ENCODE measurements at regions not wholly inside any gene's neighbourhood (a gene's known extent, or its start where the extent isn't known, plus 50 kb on each side); places are given as distances from the start of the nearest gene placed in this dataset.

DNA sequence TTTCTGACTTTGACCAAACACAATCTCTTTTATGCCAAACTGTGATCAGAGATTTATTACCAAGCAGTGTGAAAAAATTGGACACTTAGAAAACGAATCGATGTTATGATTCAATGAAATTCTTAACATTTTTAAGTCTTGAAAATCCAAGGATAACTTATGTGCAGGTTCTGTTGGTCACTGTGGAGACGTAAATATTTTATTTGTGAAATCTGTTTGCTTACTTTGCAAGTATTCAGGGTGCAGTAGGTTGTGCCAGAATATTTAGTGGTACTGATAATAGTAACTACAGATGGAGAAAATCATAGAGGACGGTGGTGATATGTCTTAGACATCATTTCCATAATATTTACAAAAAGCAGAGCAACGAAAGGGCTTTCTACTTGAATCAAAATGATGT, 97.3 kb downstream of the BMP2 start:
- no peak overlapping the region for H3K4me2 ChIP-seq (ENCODE audit: low read depth, low read length)
- no peak overlapping the region for H3K9ac ChIP-seq (ENCODE audit: insufficient read depth, low read depth, low read length)
- H3K36me3 ChIP-seq (replicated peaks in 1 of 2; ENCODE audit: control insufficient read depth in 1 of 2, insufficient read depth in 2 of 2, low read length in 2 of 2), result no peaks in the 10 kb centered on the region
- FAIRE-seq (no peak), ATAC-seq (no peak), DNase-seq (ENCODE audit: low spot score) (no peak)
- H3K4me1 ChIP-seq (ENCODE audit: insufficient read depth, low read length), result no peaks in the 10 kb centered on the region
- H3K4me3 ChIP-seq (replicated peaks in 1 of 3; ENCODE audit: insufficient read depth in 1 of 3, low read depth in 2 of 3, low read length in 3 of 3), result no peak overlapping the region
- 2% methylated on average over 5 of the region's 5 CpGs for WGBS (ENCODE audit: low lambda C conversion rate)
- TF ChIP-seq DR1 (CRISPR knock-in tag; IDR thresholded peaks at IDR 0.05) (no peak), HBP1 (CRISPR knock-in tag; IDR thresholded peaks at IDR 0.05; ENCODE audit: low read depth) (no peak), ZNF891 (CRISPR knock-in tag; IDR thresholded peaks at IDR 0.05) (no peak)
- no peak overlapping the region for H3K27ac ChIP-seq (ENCODE audit: extremely low read length, insufficient read depth, low read length)
- H2AFZ ChIP-seq (ENCODE audit: low read length), result no peak overlapping the region
- no peaks in the 10 kb centered on the region for H3K79me2 ChIP-seq (ENCODE audit: insufficient read depth, low read length)
- intact Hi-C loops (cut with micrococcal nuclease; ENCODE audit: unreplicated experiment), result no loop called here
- ChIA-PET POLR2A (no interaction called here), CTCF (ENCODE audit: low intra/inter-chr PET ratio, low total read pairs) (no interaction called here)
- in situ Hi-C loops (cut with HindIII; ENCODE audit: extremely low pct_ligation_motif_present, low pct_unique_long_range_greater_than_20kb), result no loop called here
- H3K27me3 ChIP-seq (ENCODE audit: control insufficient read depth in 1 of 2, insufficient read depth in 2 of 2, low read length in 2 of 2), result no peaks in the 10 kb centered on the region
- no TSS peak for BruUV-seq (replicated peaks)
- H4K20me1 ChIP-seq (ENCODE audit: insufficient read depth, low read length), result no peaks in the 10 kb centered on the region
- no peaks in the 10 kb centered on the region for H3K9me3 ChIP-seq (ENCODE audit: low read length)

GRCh38 chr20:6866741-6867140, 99.3 kb downstream of the BMP2 start:
- 2% methylated on average over 3 of the region's 3 CpGs for WGBS (ENCODE audit: low lambda C conversion rate)
- intact Hi-C loops (cut with micrococcal nuclease; ENCODE audit: unreplicated experiment) (no loop called here), in situ Hi-C loops (cut with HindIII; ENCODE audit: extremely low pct_ligation_motif_present, low pct_unique_long_range_greater_than_20kb) (no loop called here)
- TF ChIP-seq ZNF605 (CRISPR knock-in tag; IDR thresholded peaks at IDR 0.05) (no peak), HHEX (CRISPR knock-in tag; IDR thresholded peaks at IDR 0.05) (no peak), ZNF556 (CRISPR knock-in tag; IDR thresholded peaks at IDR 0.05; ENCODE audit: borderline replicate concordance) (no peak), MYC (CRISPR knock-in tag; IDR thresholded peaks at IDR 0.05; ENCODE audit: borderline replicate concordance) (no peak), FOXM1 (CRISPR knock-in tag; IDR thresholded peaks at IDR 0.05) (no peak), ZFAT (CRISPR knock-in tag; conservative IDR thresholded peaks at IDR 0.05) (no peak), ZNF614 (CRISPR knock-in tag; IDR thresholded peaks at IDR 0.05; ENCODE audit: borderline replicate concordance) (no peak), PLRG1 (conservative IDR thresholded peaks at IDR 0.05) (no peak)
- TF ChIP-seq, protein P1, sequence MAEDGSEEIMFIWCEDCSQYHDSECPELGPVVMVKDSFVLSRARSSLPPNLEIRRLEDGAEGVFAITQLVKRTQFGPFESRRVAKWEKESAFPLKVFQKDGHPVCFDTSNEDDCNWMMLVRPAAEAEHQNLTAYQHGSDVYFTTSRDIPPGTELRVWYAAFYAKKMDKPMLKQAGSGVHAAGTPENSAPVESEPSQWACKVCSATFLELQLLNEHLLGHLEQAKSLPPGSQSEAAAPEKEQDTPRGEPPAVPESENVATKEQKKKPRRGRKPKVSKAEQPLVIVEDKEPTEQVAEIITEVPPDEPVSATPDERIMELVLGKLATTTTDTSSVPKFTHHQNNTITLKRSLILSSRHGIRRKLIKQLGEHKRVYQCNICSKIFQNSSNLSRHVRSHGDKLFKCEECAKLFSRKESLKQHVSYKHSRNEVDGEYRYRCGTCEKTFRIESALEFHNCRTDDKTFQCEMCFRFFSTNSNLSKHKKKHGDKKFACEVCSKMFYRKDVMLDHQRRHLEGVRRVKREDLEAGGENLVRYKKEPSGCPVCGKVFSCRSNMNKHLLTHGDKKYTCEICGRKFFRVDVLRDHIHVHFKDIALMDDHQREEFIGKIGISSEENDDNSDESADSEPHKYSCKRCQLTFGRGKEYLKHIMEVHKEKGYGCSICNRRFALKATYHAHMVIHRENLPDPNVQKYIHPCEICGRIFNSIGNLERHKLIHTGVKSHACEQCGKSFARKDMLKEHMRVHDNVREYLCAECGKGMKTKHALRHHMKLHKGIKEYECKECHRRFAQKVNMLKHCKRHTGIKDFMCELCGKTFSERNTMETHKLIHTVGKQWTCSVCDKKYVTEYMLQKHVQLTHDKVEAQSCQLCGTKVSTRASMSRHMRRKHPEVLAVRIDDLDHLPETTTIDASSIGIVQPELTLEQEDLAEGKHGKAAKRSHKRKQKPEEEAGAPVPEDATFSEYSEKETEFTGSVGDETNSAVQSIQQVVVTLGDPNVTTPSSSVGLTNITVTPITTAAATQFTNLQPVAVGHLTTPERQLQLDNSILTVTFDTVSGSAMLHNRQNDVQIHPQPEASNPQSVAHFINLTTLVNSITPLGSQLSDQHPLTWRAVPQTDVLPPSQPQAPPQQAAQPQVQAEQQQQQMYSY (CRISPR knock-in tag; IDR thresholded peaks at IDR 0.05), result no peak
- TF ChIP-seq, protein P2, sequence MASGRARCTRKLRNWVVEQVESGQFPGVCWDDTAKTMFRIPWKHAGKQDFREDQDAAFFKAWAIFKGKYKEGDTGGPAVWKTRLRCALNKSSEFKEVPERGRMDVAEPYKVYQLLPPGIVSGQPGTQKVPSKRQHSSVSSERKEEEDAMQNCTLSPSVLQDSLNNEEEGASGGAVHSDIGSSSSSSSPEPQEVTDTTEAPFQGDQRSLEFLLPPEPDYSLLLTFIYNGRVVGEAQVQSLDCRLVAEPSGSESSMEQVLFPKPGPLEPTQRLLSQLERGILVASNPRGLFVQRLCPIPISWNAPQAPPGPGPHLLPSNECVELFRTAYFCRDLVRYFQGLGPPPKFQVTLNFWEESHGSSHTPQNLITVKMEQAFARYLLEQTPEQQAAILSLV (CRISPR knock-in tag; IDR thresholded peaks at IDR 0.05; ENCODE audit: borderline replicate concordance), result no peak
- no peak for DNase-seq (ENCODE audit: low spot score)
- Histone ChIP-seq H3K9ac (ENCODE audit: insufficient read depth, low read depth, low read length) (no peak overlapping the region), H2AFZ (ENCODE audit: low read length) (no peak overlapping the region), H3K79me2 (ENCODE audit: insufficient read depth, low read length) (no peaks in the 10 kb centered on the region), H3K4me1 (ENCODE audit: insufficient read depth, low read length) (no peaks in the 10 kb centered on the region), H3K36me3 (replicated peaks in 1 of 2; ENCODE audit: control insufficient read depth in 1 of 2, insufficient read depth in 2 of 2, low read length in 2 of 2) (no peaks in the 10 kb centered on the region), H4K20me1 (ENCODE audit: insufficient read depth, low read length) (no peaks in the 10 kb centered on the region), H3K4me2 (ENCODE audit: low read depth, low read length) (no peak overlapping the region), H3K4me3 (replicated peaks in 1 of 3; ENCODE audit: insufficient read depth in 1 of 3, low read depth in 2 of 3, low read length in 3 of 3) (no peak overlapping the region), H3K9me3 (ENCODE audit: low read length) (no peaks in the 10 kb centered on the region), H3K27ac (ENCODE audit: extremely low read length, insufficient read depth, low read length) (no peak overlapping the region), H3K27me3 (ENCODE audit: control insufficient read depth in 1 of 2, insufficient read depth in 2 of 2, low read length in 2 of 2) (no peaks in the 10 kb centered on the region)
- FAIRE-seq, result no peak
- no peak for ATAC-seq
- ChIA-PET CTCF (ENCODE audit: low intra/inter-chr PET ratio, low total read pairs) (no interaction called here), POLR2A (no interaction called here)
- BruUV-seq (replicated peaks), result no TSS peak
